K562 (cell line): ENCODE measurements at regions not wholly inside any gene's neighbourhood (a gene's known extent, or its start where the extent isn't known, plus 50 kb on each side); places are given as distances from the start of the nearest gene placed in this dataset.

Experiments
- CHD1 ChIP-seq: fragments of 200-600 bp; sonication (generic); IDR thresholded peaks from one replicate; pipeline ENCODE4 v1.6.1; 2012; ENCODE audit warnings: mild to moderate bottlenecking, moderate library complexity, low read length, inconsistent platforms
- NUFIP1 ChIP-seq: fragments of 450-650 bp; IDR thresholded peaks from 2 replicates; pipeline ENCODE4 v1.6.1; 2018; ENCODE audit not compliant: partially characterized antibody
- PTTG1 ChIP-seq: fragments of 450-650 bp; IDR thresholded peaks from 2 replicates; pipeline ENCODE4 v1.6.1; 2016; ENCODE audit warnings: low read depth, mild to moderate bottlenecking, missing genetic modification characterization, missing compliant biosample characterization
- RBM34 ChIP-seq: fragments of 200-400 bp; formaldehyde crosslinking; IDR thresholded peaks from 2 replicates; pipeline ENCODE4 v1.6.1; 2018; ENCODE audit warnings: low read length, borderline replicate concordance; ENCODE audit not compliant: insufficient read depth
- TF ChIP-seq, protein P1 (sequence below): sonication (generic); formaldehyde crosslinking; IDR thresholded peaks from 2 replicates; pipeline ENCODE4 v1.8.0; 2023; ENCODE audit warnings: missing genetic modification reagents, mild to moderate bottlenecking, borderline replicate concordance
- TF ChIP-seq, protein P2 (sequence below): fragments of 250-450 bp; sonication (Bioruptor Pico); IDR thresholded peaks from 2 replicates; pipeline ENCODE4 v1.9.0; 2021; ENCODE audit warnings: mild to moderate bottlenecking

DNA sequence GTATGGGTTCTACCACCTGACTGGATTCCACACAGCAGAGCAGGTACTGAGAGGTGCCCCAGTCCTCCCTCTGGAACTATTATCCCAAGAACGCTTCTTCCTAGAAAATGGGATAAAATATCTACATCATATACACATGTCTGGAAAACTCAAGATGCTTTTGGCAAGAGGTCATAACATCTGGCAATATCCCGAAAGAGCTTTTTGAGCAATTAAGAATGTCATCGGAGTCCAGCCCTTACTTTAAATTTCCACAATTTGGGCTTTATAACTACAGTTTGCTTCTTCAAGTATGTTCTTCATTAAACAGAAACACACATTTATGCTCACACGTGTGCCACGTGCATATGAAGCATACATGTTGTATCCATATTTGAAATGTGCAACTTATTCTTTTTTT lies 365.9 kb upstream of the THBS1 start (continued):
- TF ChIP-seq, protein P1, sequence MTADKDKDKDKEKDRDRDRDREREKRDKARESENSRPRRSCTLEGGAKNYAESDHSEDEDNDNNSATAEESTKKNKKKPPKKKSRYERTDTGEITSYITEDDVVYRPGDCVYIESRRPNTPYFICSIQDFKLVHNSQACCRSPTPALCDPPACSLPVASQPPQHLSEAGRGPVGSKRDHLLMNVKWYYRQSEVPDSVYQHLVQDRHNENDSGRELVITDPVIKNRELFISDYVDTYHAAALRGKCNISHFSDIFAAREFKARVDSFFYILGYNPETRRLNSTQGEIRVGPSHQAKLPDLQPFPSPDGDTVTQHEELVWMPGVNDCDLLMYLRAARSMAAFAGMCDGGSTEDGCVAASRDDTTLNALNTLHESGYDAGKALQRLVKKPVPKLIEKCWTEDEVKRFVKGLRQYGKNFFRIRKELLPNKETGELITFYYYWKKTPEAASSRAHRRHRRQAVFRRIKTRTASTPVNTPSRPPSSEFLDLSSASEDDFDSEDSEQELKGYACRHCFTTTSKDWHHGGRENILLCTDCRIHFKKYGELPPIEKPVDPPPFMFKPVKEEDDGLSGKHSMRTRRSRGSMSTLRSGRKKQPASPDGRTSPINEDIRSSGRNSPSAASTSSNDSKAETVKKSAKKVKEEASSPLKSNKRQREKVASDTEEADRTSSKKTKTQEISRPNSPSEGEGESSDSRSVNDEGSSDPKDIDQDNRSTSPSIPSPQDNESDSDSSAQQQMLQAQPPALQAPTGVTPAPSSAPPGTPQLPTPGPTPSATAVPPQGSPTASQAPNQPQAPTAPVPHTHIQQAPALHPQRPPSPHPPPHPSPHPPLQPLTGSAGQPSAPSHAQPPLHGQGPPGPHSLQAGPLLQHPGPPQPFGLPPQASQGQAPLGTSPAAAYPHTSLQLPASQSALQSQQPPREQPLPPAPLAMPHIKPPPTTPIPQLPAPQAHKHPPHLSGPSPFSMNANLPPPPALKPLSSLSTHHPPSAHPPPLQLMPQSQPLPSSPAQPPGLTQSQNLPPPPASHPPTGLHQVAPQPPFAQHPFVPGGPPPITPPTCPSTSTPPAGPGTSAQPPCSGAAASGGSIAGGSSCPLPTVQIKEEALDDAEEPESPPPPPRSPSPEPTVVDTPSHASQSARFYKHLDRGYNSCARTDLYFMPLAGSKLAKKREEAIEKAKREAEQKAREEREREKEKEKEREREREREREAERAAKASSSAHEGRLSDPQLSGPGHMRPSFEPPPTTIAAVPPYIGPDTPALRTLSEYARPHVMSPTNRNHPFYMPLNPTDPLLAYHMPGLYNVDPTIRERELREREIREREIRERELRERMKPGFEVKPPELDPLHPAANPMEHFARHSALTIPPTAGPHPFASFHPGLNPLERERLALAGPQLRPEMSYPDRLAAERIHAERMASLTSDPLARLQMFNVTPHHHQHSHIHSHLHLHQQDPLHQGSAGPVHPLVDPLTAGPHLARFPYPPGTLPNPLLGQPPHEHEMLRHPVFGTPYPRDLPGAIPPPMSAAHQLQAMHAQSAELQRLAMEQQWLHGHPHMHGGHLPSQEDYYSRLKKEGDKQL (CRISPR knock-in tag): no peak
- TF ChIP-seq RBM34 (no peak), NUFIP1 (no peak), CHD1 (no peak), PTTG1 (tag) (no peak)
- TF ChIP-seq, protein P2, sequence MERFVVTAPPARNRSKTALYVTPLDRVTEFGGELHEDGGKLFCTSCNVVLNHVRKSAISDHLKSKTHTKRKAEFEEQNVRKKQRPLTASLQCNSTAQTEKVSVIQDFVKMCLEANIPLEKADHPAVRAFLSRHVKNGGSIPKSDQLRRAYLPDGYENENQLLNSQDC: no peak
